ENCODE measurements at regions not wholly inside any gene's neighbourhood (a gene's known extent, or its start where the extent isn't known, plus 50 kb on each side); places are given as distances from the start of the nearest gene placed in this dataset.

DNA sequence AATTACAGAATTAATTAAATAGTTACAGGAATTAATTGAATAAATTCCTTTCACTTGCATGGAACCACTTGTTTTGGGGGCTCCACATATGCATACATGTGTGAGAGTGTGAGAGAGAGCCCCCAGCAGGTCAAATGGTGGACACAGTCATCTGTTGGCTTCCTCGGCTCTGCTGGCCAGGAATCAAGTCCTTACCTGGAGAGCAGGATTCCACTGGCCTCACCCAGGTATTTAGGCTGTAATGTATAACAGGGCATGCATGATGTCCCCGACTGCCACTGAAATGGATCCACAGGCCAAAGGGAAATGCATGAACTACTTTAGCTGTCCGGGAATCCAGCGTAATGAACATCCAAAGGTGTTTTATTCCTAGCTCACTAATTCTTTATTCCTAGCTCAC lies 139.7 kb upstream of the SMAD3 start:
- no peaks in the 10 kb centered on the region for H3K36me3 ChIP-seq (replicated peaks; ENCODE audit: insufficient read depth, low read length)
- H2AFZ ChIP-seq (ENCODE audit: low read length) = no peak overlapping the region
- no peak for TF ChIP-seq EZH2 (optimal IDR thresholded peaks at IDR 0.05; ENCODE audit: low read depth, low read length)
- TF ChIP-seq, protein P1, sequence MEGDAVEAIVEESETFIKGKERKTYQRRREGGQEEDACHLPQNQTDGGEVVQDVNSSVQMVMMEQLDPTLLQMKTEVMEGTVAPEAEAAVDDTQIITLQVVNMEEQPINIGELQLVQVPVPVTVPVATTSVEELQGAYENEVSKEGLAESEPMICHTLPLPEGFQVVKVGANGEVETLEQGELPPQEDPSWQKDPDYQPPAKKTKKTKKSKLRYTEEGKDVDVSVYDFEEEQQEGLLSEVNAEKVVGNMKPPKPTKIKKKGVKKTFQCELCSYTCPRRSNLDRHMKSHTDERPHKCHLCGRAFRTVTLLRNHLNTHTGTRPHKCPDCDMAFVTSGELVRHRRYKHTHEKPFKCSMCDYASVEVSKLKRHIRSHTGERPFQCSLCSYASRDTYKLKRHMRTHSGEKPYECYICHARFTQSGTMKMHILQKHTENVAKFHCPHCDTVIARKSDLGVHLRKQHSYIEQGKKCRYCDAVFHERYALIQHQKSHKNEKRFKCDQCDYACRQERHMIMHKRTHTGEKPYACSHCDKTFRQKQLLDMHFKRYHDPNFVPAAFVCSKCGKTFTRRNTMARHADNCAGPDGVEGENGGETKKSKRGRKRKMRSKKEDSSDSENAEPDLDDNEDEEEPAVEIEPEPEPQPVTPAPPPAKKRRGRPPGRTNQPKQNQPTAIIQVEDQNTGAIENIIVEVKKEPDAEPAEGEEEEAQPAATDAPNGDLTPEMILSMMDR (IDR thresholded peaks at IDR 0.05; ENCODE audit: low read length) = no peak
- no peak for TF ChIP-seq EZH2phosphoT487 (IDR thresholded peaks at IDR 0.05; ENCODE audit: low read length)
- no peak for DNase-seq
- no peaks in the 10 kb centered on the region for H3K27me3 ChIP-seq (replicated peaks; ENCODE audit: insufficient read depth, low read length)
- H3K27ac ChIP-seq (ENCODE audit: low read length) = no peak overlapping the region
- no peak overlapping the region for H3K4me3 ChIP-seq (ENCODE audit: low read length)
- no peaks in the 10 kb centered on the region for H3F3A ChIP-seq (ENCODE audit: insufficient read depth, low read length)
- no peaks in the 10 kb centered on the region for H4K20me1 ChIP-seq (ENCODE audit: insufficient read depth, low read length)
- no peaks in the 10 kb centered on the region for H3K9me2 ChIP-seq (replicated peaks; ENCODE audit: insufficient read depth, low read length)
- no peak overlapping the region for H3K4me2 ChIP-seq (ENCODE audit: low read depth, low read length)
- H3K79me2 ChIP-seq (ENCODE audit: low read length) = no peaks in the 10 kb centered on the region
- H3K9ac ChIP-seq (ENCODE audit: low read length) = no peak overlapping the region
- no peaks in the 10 kb centered on the region for H3K9me3 ChIP-seq (replicated peaks; ENCODE audit: insufficient read depth, low read length)
- no peaks in the 10 kb centered on the region for H3K4me1 ChIP-seq (ENCODE audit: low read length)

DNA sequence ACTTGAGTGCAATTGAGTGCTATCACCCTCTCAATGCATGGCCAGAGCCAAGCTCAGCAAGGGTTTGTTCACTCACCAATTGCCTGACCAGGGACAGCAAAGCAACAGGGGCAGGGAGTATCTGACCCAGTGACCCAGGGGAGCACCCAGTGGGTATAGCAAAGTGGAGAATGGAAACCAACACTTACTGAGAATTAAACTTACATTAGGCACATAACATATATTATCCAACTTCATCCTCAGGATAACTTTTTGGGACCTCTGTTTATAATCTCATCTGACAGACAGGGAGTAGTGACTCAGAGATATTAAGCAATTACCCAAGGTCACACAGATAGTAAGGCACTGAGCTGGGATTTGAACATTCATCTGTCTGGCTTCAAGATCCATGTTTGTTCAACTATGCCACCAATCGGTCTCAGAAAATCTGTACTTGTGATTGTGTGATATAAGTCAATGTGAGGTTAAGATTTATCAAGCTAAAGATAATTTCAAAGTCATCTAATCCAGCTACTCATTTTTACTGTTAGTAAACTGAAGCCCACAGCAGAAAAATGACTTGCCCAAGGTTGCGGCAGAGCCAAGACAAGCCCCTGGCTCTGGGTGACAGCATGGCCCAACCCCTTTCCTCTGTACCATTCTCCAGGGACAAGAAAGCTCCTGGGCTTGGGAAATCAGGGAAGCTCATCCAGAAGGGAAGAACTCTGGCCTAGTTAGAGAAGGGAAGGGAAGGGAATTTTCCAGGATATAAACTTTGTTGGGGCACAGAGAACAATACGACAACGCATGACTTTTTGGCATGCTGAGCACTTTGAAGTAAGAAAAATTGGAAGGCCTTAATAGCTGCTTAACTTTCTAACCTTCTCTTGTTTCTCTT lies 138.0 kb upstream of the SMAD3 start:
- H3F3A ChIP-seq (ENCODE audit: insufficient read depth, low read length) = no peaks in the 10 kb centered on the region
- no peak for DNase-seq
- no peaks in the 10 kb centered on the region for H3K79me2 ChIP-seq (ENCODE audit: low read length)
- no peak overlapping the region for H3K4me2 ChIP-seq (ENCODE audit: low read depth, low read length)
- H3K4me3 ChIP-seq (ENCODE audit: low read length) = no peak overlapping the region
- H3K9ac ChIP-seq (ENCODE audit: low read length) = no peak overlapping the region
- H3K9me3 ChIP-seq (replicated peaks; ENCODE audit: insufficient read depth, low read length) = no peaks in the 10 kb centered on the region
- no peaks in the 10 kb centered on the region for H4K20me1 ChIP-seq (ENCODE audit: insufficient read depth, low read length)
- H3K9me2 ChIP-seq (replicated peaks; ENCODE audit: insufficient read depth, low read length) = no peaks in the 10 kb centered on the region
- no peak overlapping the region for H3K27ac ChIP-seq (ENCODE audit: low read length)
- H3K27me3 ChIP-seq (replicated peaks; ENCODE audit: insufficient read depth, low read length) = no peaks in the 10 kb centered on the region
- TF ChIP-seq EZH2phosphoT487 (IDR thresholded peaks at IDR 0.05; ENCODE audit: low read length) (no peak), EZH2 (optimal IDR thresholded peaks at IDR 0.05; ENCODE audit: low read depth, low read length) (no peak)
- TF ChIP-seq, protein P1 (IDR thresholded peaks at IDR 0.05; ENCODE audit: low read length) = no peak
- no peaks in the 10 kb centered on the region for H3K36me3 ChIP-seq (replicated peaks; ENCODE audit: insufficient read depth, low read length)
- H3K4me1 ChIP-seq (ENCODE audit: low read length) = no peaks in the 10 kb centered on the region
- no peak overlapping the region for H2AFZ ChIP-seq (ENCODE audit: low read length)

DNA sequence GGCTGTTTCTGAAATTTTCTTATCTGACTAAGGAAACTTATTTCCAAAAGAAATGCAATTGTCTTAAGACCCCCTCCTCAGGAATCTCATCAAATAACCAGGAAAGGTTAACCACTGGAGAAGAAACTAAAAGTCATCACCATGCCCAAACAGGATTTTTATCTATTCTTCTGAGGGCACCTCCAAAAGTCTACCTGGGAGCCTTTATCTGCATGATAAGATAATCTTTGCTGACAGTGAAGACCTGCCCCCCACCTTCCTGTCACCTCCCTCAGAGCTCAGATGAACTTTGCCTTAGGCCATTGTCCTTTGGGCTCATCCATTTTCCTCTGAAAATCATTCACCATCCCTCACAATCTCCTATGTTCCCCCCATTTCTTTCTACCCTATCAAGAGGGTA lies 137.3 kb upstream of the SMAD3 start:
- H3K79me2 ChIP-seq (ENCODE audit: low read length) = no peaks in the 10 kb centered on the region
- no peaks in the 10 kb centered on the region for H3K36me3 ChIP-seq (replicated peaks; ENCODE audit: insufficient read depth, low read length)
- no peak overlapping the region for H3K27ac ChIP-seq (ENCODE audit: low read length)
- no peaks in the 10 kb centered on the region for H3K27me3 ChIP-seq (replicated peaks; ENCODE audit: insufficient read depth, low read length)
- no peaks in the 10 kb centered on the region for H3K9me2 ChIP-seq (replicated peaks; ENCODE audit: insufficient read depth, low read length)
- H3K4me3 ChIP-seq (ENCODE audit: low read length) = no peak overlapping the region
- no peaks in the 10 kb centered on the region for H4K20me1 ChIP-seq (ENCODE audit: insufficient read depth, low read length)
- H2AFZ ChIP-seq (ENCODE audit: low read length) = no peak overlapping the region
- H3K9ac ChIP-seq (ENCODE audit: low read length) = no peak overlapping the region
- H3K4me1 ChIP-seq (ENCODE audit: low read length) = no peaks in the 10 kb centered on the region
- no peaks in the 10 kb centered on the region for H3K9me3 ChIP-seq (replicated peaks; ENCODE audit: insufficient read depth, low read length)
- no peak overlapping the region for H3K4me2 ChIP-seq (ENCODE audit: low read depth, low read length)
- TF ChIP-seq, protein P1 (IDR thresholded peaks at IDR 0.05; ENCODE audit: low read length) = no peak
- TF ChIP-seq EZH2phosphoT487 (IDR thresholded peaks at IDR 0.05; ENCODE audit: low read length) (no peak), EZH2 (optimal IDR thresholded peaks at IDR 0.05; ENCODE audit: low read depth, low read length) (no peak)
- H3F3A ChIP-seq (ENCODE audit: insufficient read depth, low read length) = no peaks in the 10 kb centered on the region
- no peak for DNase-seq

Data from MM.1S (cell line).